ENCODE measurements at regions not wholly inside any gene's neighbourhood (a gene's known extent, or its start where the extent isn't known, plus 50 kb on each side); places are given as distances from the start of the nearest gene placed in this dataset.
A peak's percentile ranks its signal among the peaks of the same experiment; 100 is the strongest.

- FAIRE-seq (no peak), ATAC-seq (peak in 3 of 4 donors; percentile 53 to 71 (median 64)), DNase-seq (no peak)
- H3K4me1 ChIP-seq = no peaks in the 10 kb centered on the region
- H3K27ac ChIP-seq = no peak overlapping the region
- H3K9me3 ChIP-seq = no peaks in the 10 kb centered on the region
- no peak overlapping the region for H3K4me3 ChIP-seq
- H3K27me3 ChIP-seq = no peaks in the 10 kb centered on the region
- H3K36me3 ChIP-seq = no peaks in the 10 kb centered on the region
- intact Hi-C loops (cut with DNase I) = no loop called here
- TF ChIP-seq CTCF (IDR thresholded peaks at IDR 0.05) = no peak
- 17 to 25% methylated on average over 1 of the region's 1 CpG for WGBS, 2 donors
Measured at GRCh38 chr4:18406264-18406663, 384.7 kb upstream of the LCORL start.

GRCh38 chr4:18405054-18405453 is 383.5 kb upstream of the LCORL start:
- TF ChIP-seq CTCF (IDR thresholded peaks at IDR 0.05) = no peak
- intact Hi-C loops (cut with DNase I) = no loop called here
- ATAC-seq (no peak), FAIRE-seq (no peak), DNase-seq (no peak)
- Histone ChIP-seq H3K4me3 (no peak overlapping the region), H3K9me3 (no peaks in the 10 kb centered on the region), H3K4me1 (no peaks in the 10 kb centered on the region), H3K36me3 (no peaks in the 10 kb centered on the region), H3K27me3 (no peaks in the 10 kb centered on the region), H3K27ac (no peak overlapping the region)
- 52 to 85% methylated on average over 2 of the region's 2 CpGs for WGBS, 2 donors

GRCh38 chr4:18404642-18405041 is 383.1 kb upstream of the LCORL start:
- no peak overlapping the region for H3K27ac ChIP-seq
- no peak for DNase-seq
- intact Hi-C loops (cut with DNase I) = no loop called here
- H3K4me1 ChIP-seq = no peaks in the 10 kb centered on the region
- no peak for ATAC-seq
- FAIRE-seq = no peak
- H3K36me3 ChIP-seq = no peaks in the 10 kb centered on the region
- H3K27me3 ChIP-seq = no peaks in the 10 kb centered on the region
- H3K9me3 ChIP-seq = no peaks in the 10 kb centered on the region
- 70 to 81% methylated on average over 2 of the region's 2 CpGs for WGBS, 2 donors
- no peak for TF ChIP-seq CTCF (IDR thresholded peaks at IDR 0.05)
- no peak overlapping the region for H3K4me3 ChIP-seq

- Histone ChIP-seq H3K4me3 (no peak overlapping the region), H3K4me1 (no peaks in the 10 kb centered on the region), H3K27me3 (no peaks in the 10 kb centered on the region), H3K36me3 (no peaks in the 10 kb centered on the region), H3K27ac (no peak overlapping the region), H3K9me3 (no peaks in the 10 kb centered on the region)
- WGBS, 2 donors = 42 to 65% methylated on average over 3 of the region's 3 CpGs
- DNase-seq (no peak), ATAC-seq (no peak), FAIRE-seq (no peak)
- intact Hi-C loops (cut with DNase I) = no loop called here
- TF ChIP-seq CTCF (IDR thresholded peaks at IDR 0.05) = no peak
Measured at GRCh38 chr4:18403327-18403726, 381.8 kb upstream of the LCORL start.

GRCh38 chr4:18401868-18402267 is 380.3 kb upstream of the LCORL start:
- Histone ChIP-seq H3K36me3 (no peaks in the 10 kb centered on the region), H3K4me1 (no peaks in the 10 kb centered on the region), H3K27ac (no peak overlapping the region), H3K4me3 (no peak overlapping the region), H3K9me3 (no peaks in the 10 kb centered on the region), H3K27me3 (no peaks in the 10 kb centered on the region)
- intact Hi-C loops (cut with DNase I) = no loop called here
- WGBS, 2 donors = 67 to 83% methylated on average over 1 of the region's 1 CpG
- FAIRE-seq = no peak
- ATAC-seq = no peak
- TF ChIP-seq CTCF (IDR thresholded peaks at IDR 0.05) = no peak
- DNase-seq = no peak
